GM12878 (cell line): ENCODE measurements at regions not wholly inside any gene's neighbourhood (a gene's known extent, or its start where the extent isn't known, plus 50 kb on each side); places are given as distances from the start of the nearest gene placed in this dataset.

Experiments used
- BACH1 ChIP-seq: fragments of 450-650 bp; IDR thresholded peaks from 2 replicates; pipeline ENCODE4 v1.6.1; 2017; ENCODE audit warnings: mild to moderate bottlenecking, borderline replicate concordance
- BRCA1 ChIP-seq: IDR thresholded peaks from 2 replicates; pipeline ENCODE4 v1.6.1; 2011; ENCODE audit warnings: low read depth, low read length, improper control_type of control experiment
- CTCF ChIP-seq, 3 experiments: IDR thresholded peaks in 2 of 3; conservative IDR thresholded peaks in 1 of 3; 2 replicates each; pipeline ENCODE4 v1.5.1; 2011; ENCODE audit warnings: low read depth in 3 of 3, low read length in 3 of 3, mild to moderate bottlenecking in 3 of 3, control low read depth in 2 of 3, moderate library complexity in 2 of 3, inconsistent platforms in 1 of 3, mixed read lengths in 1 of 3; ENCODE audit not compliant: control insufficient read depth in 2 of 3, insufficient read depth in 1 of 3; ENCODE audit errors: extremely low read depth in 1 of 3
- EP300 ChIP-seq, 2 experiments: fragments of 150-350 bp in 1 of 2; IDR thresholded peaks; 2 replicates each; pipeline ENCODE4 v1.6.1; 2011 to 2012; ENCODE audit warnings: low read depth in 2 of 2, low read length in 2 of 2, borderline replicate concordance in 1 of 2, improper control_type of control experiment in 1 of 2, inconsistent platforms in 1 of 2; ENCODE audit not compliant: control insufficient read depth in 1 of 2
- ESRRA ChIP-seq: IDR thresholded peaks from 2 replicates; pipeline ENCODE4 v1.6.1; 2012; ENCODE audit warnings: mild to moderate bottlenecking, low read length, improper control_type of control experiment
- MAX ChIP-seq: IDR thresholded peaks from 2 replicates; pipeline ENCODE4 v1.6.1; 2012; ENCODE audit warnings: low read depth, low read length, improper control_type of control experiment
- NFYB ChIP-seq: IDR thresholded peaks from 2 replicates; pipeline ENCODE4 v1.6.1; 2011; ENCODE audit warnings: low read depth, mild to moderate bottlenecking, low read length, improper control_type of control experiment, moderate library complexity; ENCODE audit not compliant: insufficient read depth
- REST ChIP-seq: IDR thresholded peaks from 2 replicates; pipeline ENCODE4 v1.6.1; 2012; ENCODE audit warnings: mild to moderate bottlenecking, low read depth, low read length
- STAT1 ChIP-seq: fragments of 450-650 bp; conservative IDR thresholded peaks from 2 replicates; pipeline ENCODE4 v1.6.1; 2014; ENCODE audit warnings: antibody characterized with exemption, mild to moderate bottlenecking
- TAF1 ChIP-seq: IDR thresholded peaks from 2 replicates; pipeline ENCODE4 v1.6.1; 2011; ENCODE audit warnings: mild to moderate bottlenecking, low read depth, low read length, borderline replicate concordance
- USF2 ChIP-seq: IDR thresholded peaks from 2 replicates; pipeline ENCODE4 v1.6.1; 2011; ENCODE audit warnings: low read depth, low read length, improper control_type of control experiment, borderline replicate concordance
- ZNF274 ChIP-seq: IDR thresholded peaks from one replicate; pipeline ENCODE4 v1.8.0; 2011; ENCODE audit not compliant: insufficient read length, insufficient read depth

GRCh38 chr1:235021815-235022214 lies 106.8 kb downstream of the TOMM20 start:
- TF ChIP-seq MAX: no peak
- no peak for TF ChIP-seq CTCF (IDR thresholded peaks at IDR 0.05 in 2 of 3, conservative IDR thresholded peaks at IDR 0.05 in 1 of 3; ENCODE audit: control insufficient read depth in 2 of 3, extremely low read depth in 1 of 3, insufficient read depth in 1 of 3, low read depth in 3 of 3, low read length in 3 of 3)
- no peak for TF ChIP-seq USF2
- no peak for TF ChIP-seq BRCA1
- no peak for TF ChIP-seq TAF1
- TF ChIP-seq REST: no peak
- no peak for TF ChIP-seq NFYB
- TF ChIP-seq ZNF274: no peak
- no peak for TF ChIP-seq BACH1
- TF ChIP-seq STAT1: no peak
- no peak for TF ChIP-seq EP300 (IDR thresholded peaks at IDR 0.05; ENCODE audit: borderline replicate concordance in 1 of 2, control insufficient read depth in 1 of 2, low read depth in 2 of 2, low read length in 2 of 2)
- no peak for TF ChIP-seq ESRRA
